ENCODE measurements at regions not wholly inside any gene's neighbourhood (a gene's known extent, or its start where the extent isn't known, plus 50 kb on each side); places are given as distances from the start of the nearest gene placed in this dataset.

- no peak for TF ChIP-seq CTCF (IDR thresholded peaks at IDR 0.05; ENCODE audit: low read depth, low read length, missing control alignments)
- peak overlapping the region; percentile 3 for H3K4me3 ChIP-seq (ENCODE audit: low read depth, low read length)
- DNase-seq (ENCODE audit: low read depth) = peak; percentile 73
Observed at GRCh38 chr5:158560170-158560569, 539.5 kb downstream of the EBF1 start.

- H3K4me3 ChIP-seq (ENCODE audit: low read depth, low read length) = no peak overlapping the region; the same call in 1 of the 2 replicates
- no peak for DNase-seq (ENCODE audit: low read depth)
- TF ChIP-seq CTCF (IDR thresholded peaks at IDR 0.05; ENCODE audit: low read depth, low read length, missing control alignments) = no peak
Observed at GRCh38 chr5:158559643-158560042, 540.1 kb downstream of the EBF1 start.

DNA sequence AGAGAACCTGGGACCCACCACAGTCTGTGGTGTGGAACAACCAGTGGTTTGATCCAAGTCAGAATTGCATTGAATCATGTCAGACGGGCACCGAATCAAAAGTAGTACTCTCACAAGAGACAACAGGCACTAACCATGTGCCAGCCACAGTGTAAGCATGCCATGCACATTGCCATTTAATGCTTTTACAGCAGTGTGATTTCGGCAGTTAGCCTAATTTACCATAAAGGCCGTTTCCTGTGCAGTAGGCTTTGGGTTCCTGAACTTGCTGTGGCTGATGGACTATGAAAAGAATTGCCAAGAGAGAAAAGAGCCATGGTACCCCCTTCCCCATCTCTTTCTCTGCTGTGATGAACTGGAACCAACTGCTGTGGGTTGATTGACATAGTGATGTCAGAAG, 540.6 kb downstream of the EBF1 start:
- DNase-seq (ENCODE audit: low read depth) = no peak
- H3K4me3 ChIP-seq (ENCODE audit: low read depth, low read length) = no peak overlapping the region
- no peak for TF ChIP-seq CTCF (IDR thresholded peaks at IDR 0.05; ENCODE audit: low read depth, low read length, missing control alignments)

GRCh38 chr5:158553962-158554336, 545.8 kb downstream of the EBF1 start:
- no peak for TF ChIP-seq CTCF (IDR thresholded peaks at IDR 0.05; ENCODE audit: low read depth, low read length, missing control alignments)
- no peak overlapping the region for H3K4me3 ChIP-seq (ENCODE audit: low read depth, low read length)
- no peak for DNase-seq (ENCODE audit: low read depth)

DNA sequence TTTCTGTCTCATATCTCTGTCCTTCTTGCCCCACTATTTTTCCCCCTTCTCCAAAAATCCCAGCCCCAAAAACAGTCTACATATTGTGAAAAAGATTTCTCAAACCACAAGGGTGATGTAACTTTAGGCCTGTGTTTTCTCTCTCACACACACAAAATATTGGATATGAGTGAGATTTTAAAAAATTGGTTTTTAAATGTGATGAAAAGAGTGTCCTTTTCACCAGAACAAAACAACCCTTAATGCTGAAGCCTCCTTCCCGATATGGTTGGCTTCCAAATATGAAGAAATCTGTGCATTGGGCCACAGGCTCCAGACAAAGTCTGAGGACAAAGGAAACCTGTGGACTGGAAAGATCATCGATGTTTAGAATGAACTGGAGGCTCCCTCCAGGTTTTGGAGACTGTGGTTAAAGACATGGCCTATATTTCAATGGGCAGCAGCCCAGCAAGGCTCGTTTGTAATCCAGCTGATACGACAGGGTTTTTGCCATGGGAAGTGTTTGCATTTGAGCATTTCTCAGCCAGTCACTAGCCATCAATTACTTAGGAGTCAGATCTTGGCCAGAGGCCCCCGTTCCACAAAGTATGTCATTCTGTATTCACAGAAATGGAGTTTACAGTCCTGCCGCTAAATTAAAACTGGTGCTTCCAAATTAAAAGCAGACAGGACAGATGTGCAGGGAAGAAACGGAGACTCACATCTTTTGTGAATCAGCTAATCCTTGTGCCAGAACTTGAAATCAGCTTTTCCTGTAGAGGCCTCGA, 546.3 kb downstream of the EBF1 start:
- no peak for DNase-seq (ENCODE audit: low read depth)
- no peak for TF ChIP-seq CTCF (IDR thresholded peaks at IDR 0.05; ENCODE audit: low read depth, low read length, missing control alignments)
- no peak overlapping the region for H3K4me3 ChIP-seq (ENCODE audit: low read depth, low read length)

GRCh38 chr5:158552241-158552640, 547.5 kb downstream of the EBF1 start:
- TF ChIP-seq CTCF (IDR thresholded peaks at IDR 0.05; ENCODE audit: low read depth, low read length, missing control alignments) = no peak
- no peak overlapping the region for H3K4me3 ChIP-seq (ENCODE audit: low read depth, low read length)
- no peak for DNase-seq (ENCODE audit: low read depth)

GRCh38 chr5:158549311-158549710, 550.4 kb downstream of the EBF1 start:
- no peak for DNase-seq (ENCODE audit: low read depth)
- TF ChIP-seq CTCF (IDR thresholded peaks at IDR 0.05; ENCODE audit: low read depth, low read length, missing control alignments) = no peak
- no peak overlapping the region for H3K4me3 ChIP-seq (ENCODE audit: low read depth, low read length)

All from GM12864 (cell line).